AG04449 (cell line): ENCODE measurements at regions not wholly inside any gene's neighbourhood (a gene's known extent, or its start where the extent isn't known, plus 50 kb on each side); places are given as distances from the start of the nearest gene placed in this dataset.

ENCODE experiments used
- CTCF ChIA-PET: fragments of 350-600 bp; formaldehyde crosslinking; extraction: SDS; loops from one replicate; lab custom pipeline; 2021; ENCODE audit warnings: antibody characterized with exemption; lab: Yijun Ruan, JAX
- POLR2A ChIA-PET: fragments of 400-600, 350-600 bp; formaldehyde crosslinking; extraction: SDS; loops from one replicate; lab custom pipeline; 2020; ENCODE audit warnings: antibody characterized with exemption, inconsistent platforms; lab: Yijun Ruan, JAX
- DNase-seq: peaks from one replicate; pipeline ENCODE4 v3.0.0-alpha.2; 2010; ENCODE audit warnings: low read depth, low spot score
- H3K4me3 ChIP-seq: 2 replicates; pipeline ENCODE4 v1.5.1; 2011; ENCODE audit warnings: low read depth, mild to moderate bottlenecking, control low read depth, low read length
- CTCF ChIP-seq: IDR thresholded peaks from one replicate; pipeline ENCODE4 v1.5.1; 2011; ENCODE audit warnings: mild to moderate bottlenecking, moderate library complexity, low read length, control low read depth, inconsistent platforms; ENCODE audit not compliant: insufficient read depth; ENCODE audit errors: missing control alignments

- POLR2A ChIA-PET, result no interaction called here
- DNase-seq, result no peak
- CTCF ChIA-PET, result no interaction called here
- no peak for TF ChIP-seq CTCF
- no peak overlapping the region for H3K4me3 ChIP-seq
These were observed 277.2 kb upstream of the VLDLR start for GRCh38 chr9:2344436-2344835.

- TF ChIP-seq CTCF, result no peak
- DNase-seq, result no peak
- CTCF ChIA-PET, result no interaction called here
- no peak overlapping the region for H3K4me3 ChIP-seq
- POLR2A ChIA-PET, result no interaction called here
These were observed 276.6 kb upstream of the VLDLR start for GRCh38 chr9:2345013-2345412.

GRCh38 chr9:2346277-2346913 is 275.2 kb upstream of the VLDLR start:
- DNase-seq, result no peak
- TF ChIP-seq CTCF, result no peak
- ChIA-PET CTCF (no interaction called here), POLR2A (no interaction called here)
- no peak overlapping the region for H3K4me3 ChIP-seq

- TF ChIP-seq CTCF, result no peak
- ChIA-PET POLR2A (no interaction called here), CTCF (no interaction called here)
- no peak overlapping the region for H3K4me3 ChIP-seq
- DNase-seq, result no peak
These were observed 270.3 kb upstream of the VLDLR start for GRCh38 chr9:2351324-2351723.

- DNase-seq, result no peak
- ChIA-PET POLR2A (no interaction called here), CTCF (no interaction called here)
- no peak overlapping the region for H3K4me3 ChIP-seq
- no peak for TF ChIP-seq CTCF
These were observed 267.4 kb upstream of the VLDLR start for GRCh38 chr9:2354216-2354615.

GRCh38 chr9:2354856-2355696 is 266.5 kb upstream of the VLDLR start:
- TF ChIP-seq CTCF, result no peak
- DNase-seq, result no peak
- no peak overlapping the region for H3K4me3 ChIP-seq
- CTCF ChIA-PET, result no interaction called here
- POLR2A ChIA-PET, result no interaction called here
